Activated T-cell treated with anti-CD3 and anti-CD28 coated beads, Interleukin-2, amount 50 U/mL, for 48 hours (primary cell): ENCODE measurements at regions not wholly inside any gene's neighbourhood (a gene's known extent, or its start where the extent isn't known, plus 50 kb on each side); places are given as distances from the start of the nearest gene placed in this dataset.

ENCODE experiments used
- DNase-seq, 2 experiments: peaks; one replicate each; pipeline ENCODE4 v3.0.0-alpha.2; 2020

DNA sequence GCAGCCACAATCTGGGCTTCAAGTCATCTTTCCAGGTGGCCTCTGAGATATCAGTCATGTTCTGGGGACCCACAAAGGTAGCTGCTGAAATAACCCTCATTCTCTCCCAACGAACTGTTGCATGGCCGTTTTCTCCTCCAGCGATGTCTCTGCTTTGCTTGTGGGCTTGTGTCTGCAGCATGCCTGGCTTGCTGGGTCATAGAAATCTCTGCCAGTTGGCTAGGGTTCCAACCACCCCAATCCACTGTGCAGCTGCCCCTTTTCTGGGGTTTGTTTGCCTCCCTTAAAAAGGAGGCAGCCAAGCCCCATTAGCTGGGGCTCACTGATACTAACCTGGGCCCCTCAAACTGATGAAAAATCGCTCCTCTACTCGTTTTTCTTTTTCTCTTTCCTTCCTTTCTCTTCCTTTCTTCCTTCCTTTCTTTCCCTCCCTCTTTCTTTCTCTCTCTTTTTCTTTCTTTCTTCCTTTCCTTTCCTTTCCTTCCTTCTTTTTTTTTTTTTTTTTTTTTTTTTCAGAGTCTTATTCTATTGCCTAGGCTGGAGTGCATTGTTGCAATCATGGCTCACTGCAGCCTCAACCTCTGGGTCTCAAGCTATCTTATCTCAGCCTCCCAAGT, 680.0 kb downstream of the EPHA4 start:
- DNase-seq = no peak

DNA sequence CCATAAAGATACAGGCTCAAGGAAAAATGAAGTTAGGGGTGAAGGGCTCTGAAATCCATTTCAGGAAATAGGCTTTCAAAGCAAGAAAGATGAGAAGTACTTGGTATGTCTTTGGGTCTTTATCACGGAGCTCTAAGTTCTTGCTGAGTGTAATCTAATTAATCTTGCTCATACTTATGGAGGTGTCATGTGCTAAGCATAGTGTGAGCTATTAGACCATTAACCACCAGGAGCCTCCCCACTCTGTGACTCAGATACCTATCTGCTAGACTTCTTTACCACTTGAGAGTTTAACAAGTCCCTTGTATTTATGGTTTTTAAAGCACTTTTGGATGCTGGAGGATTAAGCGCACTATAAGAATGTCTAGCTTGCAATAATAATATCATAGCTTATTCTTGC, 678.7 kb downstream of the EPHA4 start:
- DNase-seq = no peak

DNA sequence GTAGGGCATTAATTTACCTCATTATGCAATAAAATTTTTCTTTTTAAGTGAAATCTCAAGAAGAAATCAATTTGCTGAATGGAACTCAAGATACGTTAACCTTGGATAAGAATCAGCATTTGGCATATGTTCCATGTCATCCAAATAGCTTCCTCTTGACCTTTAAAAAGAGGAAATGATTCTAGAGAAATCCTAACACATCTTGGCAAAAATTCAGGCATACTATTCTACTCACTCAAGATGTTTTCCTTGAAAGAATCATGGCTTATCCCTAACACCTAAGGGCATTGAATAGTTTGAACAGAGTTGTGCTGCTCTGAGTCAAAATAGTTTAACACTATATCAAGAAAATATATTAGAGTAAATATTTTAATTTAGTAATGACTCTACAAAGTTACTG, 678.0 kb downstream of the EPHA4 start:
- no peak for DNase-seq

DNA sequence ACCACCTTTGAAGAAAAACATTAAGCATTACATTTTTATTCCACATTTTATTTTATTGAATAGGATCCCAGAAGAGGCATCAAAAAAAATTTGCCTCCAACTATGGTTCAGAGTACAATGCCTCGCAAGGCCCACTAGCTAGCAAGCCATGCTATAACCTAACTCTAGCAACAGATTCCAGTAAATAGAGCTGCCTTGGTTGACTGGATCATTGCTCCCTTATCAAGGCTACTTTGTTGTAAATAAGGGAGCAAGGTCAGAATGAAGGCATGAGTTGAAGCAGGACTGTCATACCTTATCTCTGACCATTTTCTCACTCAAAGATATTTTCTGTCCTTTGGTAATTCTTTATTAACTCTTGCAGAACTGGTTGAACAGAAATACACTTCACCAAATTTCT, 672.6 kb downstream of the EPHA4 start:
- DNase-seq = no peak

DNA sequence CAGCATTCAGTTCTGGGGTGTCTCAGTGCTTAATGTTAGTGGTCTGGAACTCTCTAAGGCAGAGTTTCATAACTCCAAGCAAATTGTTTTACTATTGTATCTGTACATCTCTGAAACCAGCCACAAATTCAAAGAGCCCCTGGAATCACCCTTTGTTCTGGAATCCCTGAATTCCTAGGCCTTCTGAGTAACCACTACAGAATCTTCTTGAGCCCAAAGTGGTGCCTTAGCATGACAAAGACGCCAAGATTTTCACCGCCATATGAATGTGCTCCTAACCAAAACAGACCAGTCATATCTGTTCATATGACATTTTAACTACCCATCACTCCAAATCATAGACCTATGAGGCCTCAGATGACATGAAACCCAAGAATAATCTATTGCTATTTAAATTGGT, 668.1 kb downstream of the EPHA4 start:
- DNase-seq = no peak

DNA sequence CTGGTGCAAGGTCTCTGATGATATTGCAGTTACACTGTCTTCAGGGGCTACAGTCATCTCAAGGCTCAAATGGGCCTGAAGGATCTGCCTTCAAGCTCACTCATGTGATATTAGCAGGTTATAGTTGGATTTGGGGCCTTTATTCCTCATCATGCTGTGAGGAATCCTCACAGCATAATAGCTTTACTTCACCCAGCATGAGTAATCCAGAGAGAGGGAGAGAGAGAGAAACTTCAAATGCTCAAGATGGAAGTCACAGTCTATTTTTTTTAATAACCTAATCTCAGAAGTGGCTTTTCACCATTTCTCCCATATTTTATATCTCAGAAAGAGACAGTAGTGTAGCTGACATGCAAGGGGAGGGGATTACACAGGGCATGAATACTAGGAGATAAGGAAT, 658.7 kb downstream of the EPHA4 start:
- DNase-seq = no peak

DNA sequence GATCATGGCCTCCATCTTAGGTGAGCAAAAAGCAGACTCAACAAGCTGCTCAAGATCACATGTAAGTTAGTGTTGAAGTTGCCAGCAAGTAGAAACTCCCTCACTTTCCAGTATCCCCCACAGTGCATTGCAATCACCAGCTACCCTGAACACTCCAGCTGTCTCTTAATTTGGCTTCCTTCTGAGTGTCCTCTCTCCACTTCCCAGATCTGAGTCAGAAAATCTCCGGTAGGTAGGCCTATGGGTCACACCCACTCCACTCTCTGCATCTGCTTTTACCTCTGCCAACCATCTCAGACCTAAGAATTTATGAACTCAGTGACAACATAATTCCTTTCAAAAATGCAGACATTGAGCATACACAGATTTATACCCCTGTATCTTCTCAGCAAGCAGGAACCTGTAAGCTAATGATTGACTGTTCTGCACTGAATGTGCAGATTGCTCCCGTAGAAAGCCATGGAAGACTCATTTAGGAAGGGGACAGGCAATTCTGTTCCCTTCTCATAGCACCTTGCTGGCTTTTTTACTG, 656.9 kb downstream of the EPHA4 start:
- DNase-seq = no peak

DNA sequence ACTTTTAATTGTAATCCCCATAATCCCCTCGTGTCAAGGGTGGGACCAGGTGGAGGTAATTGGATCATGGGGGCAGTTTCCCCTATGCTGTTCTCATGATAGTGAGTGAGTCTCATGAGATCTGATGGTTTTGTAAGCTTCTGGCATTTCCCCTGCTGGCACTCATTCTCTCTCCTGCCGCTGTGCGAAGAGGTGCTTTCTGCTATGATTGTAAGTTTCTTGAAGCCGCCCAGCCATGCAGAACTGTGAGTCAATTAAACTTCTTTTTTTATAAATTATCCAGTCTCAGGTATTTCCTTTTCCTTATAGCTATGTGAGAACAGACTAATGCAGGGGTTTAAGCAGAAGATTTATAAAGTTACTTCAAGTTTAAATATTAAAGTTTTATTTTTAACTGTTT, 655.2 kb downstream of the EPHA4 start:
- DNase-seq = no peak

DNA sequence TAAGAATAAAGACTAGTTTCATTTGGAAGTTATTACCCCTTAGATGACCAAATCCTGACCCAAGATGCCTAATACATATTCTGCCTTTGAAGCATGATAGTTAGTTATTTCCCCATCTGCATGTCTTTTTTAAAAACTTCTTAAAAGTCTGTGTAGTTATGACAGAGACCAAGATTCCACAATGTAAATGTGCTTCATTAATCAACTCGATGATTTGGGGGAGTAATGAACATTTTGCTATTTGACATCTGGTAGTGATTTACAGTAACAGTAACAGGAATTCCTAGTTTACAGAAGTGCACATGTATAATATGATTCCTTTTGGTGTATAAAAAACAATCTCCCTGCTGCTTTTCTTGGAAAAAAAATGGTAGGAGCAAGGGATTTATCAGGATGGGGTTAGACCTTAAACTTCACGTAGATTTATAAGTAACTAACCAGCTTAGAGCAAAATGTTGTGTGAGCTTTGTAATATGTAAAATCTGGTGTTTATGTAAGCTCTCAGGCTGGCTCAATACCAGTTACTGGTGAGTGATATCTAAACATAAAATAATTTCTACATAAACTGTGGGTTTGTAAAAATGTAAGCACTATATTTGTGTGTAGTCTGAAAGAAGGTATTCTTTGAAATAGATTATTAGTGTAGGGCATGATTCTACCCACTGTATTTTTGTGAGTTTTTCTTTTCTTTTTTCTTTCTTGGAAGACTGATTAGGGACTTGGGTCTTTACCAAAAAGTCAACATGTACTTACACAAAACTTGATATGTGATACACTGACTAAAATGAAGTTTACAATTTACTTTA, 641.6 kb downstream of the EPHA4 start:
- no peak for DNase-seq

DNA sequence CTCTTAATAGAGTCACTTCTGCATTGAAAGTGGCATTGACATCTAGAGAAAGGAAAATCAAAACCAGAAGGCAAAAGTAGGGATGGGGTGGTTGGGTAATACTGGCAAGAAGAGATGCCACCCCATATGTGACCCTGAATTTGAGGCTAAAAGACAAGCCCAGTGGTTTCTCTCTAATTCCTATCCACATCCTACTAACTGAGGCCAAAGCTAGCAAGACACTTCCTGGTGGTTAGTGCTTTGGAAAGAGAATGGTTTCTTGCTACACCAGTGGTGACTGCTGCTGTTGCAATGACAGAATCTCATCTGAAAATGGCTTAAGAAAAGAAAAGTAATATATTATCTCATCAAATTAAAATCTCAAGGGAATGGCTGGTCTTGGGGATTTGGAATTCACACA, 640.6 kb downstream of the EPHA4 start:
- DNase-seq = no peak

DNA sequence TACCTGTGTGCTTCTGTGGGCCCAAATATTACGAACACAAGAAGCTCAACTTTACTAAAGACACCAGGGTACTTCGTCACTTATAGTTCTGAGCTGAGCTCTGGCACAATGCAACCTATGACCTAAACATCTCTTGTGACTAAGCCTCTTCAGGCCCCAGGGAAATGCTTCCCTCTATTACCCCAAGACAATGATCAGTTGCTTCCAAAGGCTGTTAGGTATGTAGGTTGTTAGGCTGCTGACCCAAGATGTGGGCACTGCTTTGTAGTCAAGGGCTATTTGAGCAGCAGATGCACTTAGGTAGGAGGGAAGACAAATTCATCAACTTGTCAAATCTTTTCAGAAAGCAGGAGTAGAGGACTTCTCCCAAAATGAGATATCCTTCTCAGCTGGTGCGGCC, 640.1 kb downstream of the EPHA4 start:
- DNase-seq = no peak

DNA sequence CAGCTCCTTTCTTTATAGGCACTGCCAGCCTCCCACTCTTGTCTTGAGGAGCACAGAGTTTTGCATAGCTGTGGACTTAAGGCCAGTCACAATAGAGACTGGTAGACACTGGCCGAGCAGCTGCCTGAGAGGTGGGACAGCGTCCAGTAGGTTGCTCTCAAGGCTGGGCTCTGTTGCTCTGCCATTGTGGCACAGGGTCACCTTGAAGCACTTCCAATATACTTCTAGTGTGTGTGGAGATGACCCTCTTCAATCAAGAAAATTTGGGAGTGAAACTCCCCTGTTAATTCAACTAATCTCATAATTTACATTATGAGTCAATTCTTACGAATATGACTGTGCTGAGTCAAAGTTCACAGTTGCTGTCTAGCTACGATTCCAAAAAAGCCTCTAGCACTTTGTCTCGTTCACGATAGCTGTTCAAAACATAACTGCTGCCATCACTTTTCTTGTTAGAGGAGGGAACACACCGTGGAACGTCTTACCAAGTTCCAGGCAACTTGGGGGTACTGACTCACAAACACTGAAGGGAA, 636.2 kb downstream of the EPHA4 start:
- DNase-seq = peak; percentile 32 to 34

DNA sequence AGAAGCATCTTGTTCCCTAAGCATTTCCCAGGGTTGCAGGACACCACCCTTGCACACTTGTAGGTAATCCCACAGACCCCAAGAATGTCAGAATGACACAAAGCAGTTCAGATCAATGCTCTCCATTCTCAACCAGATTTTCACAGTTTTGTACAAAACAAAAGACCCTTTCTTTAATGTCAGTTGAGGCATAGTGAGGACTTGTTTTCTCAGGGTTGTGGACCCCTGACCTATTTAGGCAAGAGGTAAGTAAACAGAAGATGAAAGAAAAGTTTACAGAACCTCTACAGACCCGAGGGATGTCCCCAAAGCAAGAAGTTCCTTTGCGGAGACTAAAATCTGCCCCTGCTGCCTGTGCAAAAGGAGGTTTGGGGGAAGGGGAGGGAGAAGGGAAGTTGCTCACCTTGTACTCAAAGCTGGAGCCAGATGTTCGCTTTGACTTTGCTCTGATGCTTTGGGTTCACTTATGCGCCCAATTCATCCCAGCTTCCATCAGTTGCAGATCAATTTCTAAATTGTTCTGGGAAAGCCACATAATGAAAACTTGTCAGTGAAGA, 635.4 kb downstream of the EPHA4 start:
- no peak for DNase-seq

DNA sequence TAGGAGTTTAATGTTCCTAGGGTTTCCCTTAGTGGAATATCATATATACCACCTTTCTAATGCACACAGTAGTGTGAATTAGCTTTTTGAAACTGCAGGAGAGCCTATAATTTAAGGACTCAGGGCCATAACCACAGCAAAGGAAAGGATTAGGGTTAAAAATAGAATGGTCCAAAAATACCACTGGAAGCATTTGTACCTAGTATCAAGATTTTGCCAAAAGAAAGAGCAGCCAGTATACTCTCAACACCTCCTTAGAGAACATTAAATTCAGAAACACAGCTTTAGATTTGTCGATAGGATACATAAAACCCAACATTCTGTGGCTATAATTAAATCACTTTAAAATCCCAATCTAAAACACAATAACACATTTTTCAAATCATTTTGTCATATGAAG, 634.9 kb downstream of the EPHA4 start:
- no peak for DNase-seq

DNA sequence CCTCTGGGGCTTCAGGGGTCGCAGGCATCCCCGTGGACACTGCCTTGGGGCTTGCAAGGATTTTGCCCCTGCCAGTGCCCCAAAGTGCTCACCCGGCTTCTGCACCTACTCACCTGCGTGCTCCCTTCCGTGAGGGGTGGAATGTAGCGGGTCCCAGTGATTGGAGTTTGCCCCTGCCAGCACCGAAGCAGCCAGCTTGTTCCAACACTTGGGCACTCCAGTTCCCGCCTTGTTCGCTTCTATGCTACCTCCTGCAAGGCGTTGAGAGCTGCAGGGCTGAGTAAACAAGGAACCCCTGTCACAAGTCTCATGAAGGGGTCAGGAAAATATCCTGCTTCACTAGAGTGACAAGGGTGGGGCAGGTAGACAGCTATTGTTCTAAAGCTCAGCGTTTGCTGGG, 631.5 kb downstream of the EPHA4 start:
- DNase-seq = no peak

DNA sequence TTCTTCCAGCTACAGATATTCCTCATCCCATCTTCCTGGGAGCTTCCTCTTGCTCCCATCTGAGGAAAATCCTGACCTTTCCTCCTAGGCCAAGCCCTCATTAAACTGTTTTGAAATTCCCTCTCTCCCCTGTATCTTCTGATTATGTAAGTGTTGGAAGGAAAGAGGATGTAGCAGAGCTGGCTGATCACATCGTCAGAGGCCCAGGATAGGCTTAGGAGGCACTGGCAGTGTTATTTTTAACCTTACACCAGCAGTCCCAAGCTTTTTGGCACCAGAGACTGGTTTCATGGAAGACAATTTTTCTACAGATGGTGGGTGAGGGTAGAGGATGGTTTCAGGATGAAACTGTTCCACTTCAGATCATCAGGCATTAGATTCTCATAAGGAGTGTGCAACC, 630.4 kb downstream of the EPHA4 start:
- no peak for DNase-seq

DNA sequence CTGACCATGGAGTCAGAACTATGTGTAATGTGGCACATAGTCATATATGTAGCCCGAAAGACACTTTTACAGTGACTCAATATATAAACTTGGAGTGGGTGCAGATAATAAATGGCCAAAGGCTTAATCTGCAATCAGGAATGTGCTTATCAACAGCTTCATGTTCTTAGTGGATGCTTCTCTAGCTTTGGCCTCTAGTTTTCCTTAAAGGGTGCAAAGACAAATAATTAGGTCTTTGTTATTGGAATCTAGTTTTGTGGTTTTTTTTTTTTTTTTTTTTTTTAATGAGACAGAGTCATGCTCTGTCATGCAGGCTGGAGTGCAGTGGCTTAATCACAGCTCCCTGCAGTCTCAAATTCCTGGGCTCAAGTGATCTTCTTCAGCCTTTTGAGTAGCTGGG, 625.6 kb downstream of the EPHA4 start:
- no peak for DNase-seq

DNA sequence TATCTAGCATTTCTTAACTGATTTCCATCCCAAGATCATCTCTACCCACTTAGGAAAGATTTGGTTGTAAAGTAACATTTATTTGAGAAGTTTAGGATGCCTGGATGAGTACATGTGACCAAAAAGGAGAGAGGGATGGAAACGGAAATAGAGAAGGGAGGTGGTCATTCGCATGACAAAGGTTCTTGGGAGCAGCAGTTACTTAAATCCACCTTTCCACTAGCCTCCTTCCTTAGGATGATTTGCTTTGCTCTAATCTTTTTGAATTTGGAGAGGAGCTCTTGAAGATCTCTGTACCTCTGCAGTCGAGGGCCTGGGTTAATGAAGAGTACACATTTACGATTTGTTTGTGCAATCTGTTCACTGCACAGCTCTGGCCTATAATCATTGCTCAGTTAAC, 623.5 kb downstream of the EPHA4 start:
- DNase-seq = no peak

DNA sequence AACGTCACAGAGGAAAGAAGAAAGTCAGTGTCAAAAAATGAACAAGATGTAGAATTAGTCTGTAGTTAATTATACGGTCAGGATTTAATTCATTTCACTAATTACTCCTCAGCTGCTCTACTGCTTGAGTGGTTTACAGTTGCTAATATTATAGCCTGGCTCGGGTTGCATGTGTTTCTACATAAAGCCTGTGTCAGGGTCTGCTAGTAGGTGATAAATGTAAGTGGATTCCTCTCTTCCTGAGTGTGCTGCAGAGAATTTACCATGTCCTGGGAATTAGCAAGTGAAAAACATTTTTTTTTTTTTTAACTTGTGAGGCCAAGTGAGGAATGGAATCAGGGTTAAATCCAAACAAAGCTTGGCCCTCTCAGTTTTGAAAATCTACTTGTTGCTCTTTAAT, 622.6 kb downstream of the EPHA4 start:
- no peak for DNase-seq

DNA sequence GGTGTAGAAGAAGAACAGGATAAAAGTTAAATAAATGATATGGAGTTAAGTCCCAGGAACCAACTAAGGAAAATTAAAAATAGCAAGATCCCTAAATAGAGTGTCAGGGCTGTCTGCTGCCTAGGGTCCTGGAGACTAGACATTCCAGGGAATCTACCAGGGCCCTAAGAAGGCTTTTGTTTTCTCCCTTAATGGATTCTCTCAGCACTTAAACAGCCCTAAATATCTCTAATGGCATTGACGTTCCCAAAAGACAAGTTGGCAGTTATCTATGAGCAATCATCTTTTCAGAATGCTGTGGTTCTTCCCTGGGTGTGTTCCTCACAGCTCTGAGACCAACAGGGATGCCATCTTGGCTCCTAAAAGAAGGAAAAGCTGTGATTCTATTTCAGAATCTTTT, 616.3 kb downstream of the EPHA4 start:
- no peak for DNase-seq

DNA sequence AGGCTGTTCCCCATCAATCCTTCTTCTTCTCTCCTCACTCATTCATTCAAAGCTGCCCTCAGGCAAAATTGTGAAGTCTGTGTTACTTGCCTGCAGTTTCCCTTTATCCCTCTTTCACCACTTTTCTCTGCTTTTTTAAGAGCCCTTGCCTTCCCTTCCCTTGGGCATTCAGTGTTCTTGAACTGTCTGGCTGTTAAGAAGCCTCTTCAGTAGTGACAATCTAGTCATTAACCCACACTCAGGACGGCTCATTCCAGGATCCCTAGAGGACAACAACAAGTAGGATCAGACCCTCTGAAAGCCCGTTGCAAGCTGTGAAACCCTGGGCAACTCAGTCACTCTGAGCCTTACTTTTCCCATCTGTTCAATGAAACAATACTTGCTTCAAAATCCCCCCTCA, 615.7 kb downstream of the EPHA4 start:
- DNase-seq = no peak

DNA sequence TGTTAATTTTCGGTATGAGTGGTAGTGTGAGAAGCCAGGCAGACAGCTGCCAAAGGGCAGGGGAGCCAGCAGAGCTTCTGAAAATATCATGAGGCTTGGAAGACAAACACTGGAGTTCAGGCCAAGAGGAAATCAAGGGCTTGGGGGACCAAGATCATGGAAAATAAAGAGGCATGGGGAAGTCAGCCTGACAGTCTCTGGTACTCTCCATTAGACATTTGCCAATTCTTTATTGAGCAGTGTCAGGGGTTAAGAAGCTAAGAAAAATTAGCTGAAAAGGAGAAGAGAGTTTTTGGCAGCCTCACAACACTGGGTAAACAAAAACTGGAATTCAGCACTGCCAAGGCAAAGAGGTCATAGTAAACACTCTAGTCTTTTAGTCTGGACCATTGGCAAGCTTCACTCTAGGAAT, 612.7 kb downstream of the EPHA4 start:
- DNase-seq = no peak

DNA sequence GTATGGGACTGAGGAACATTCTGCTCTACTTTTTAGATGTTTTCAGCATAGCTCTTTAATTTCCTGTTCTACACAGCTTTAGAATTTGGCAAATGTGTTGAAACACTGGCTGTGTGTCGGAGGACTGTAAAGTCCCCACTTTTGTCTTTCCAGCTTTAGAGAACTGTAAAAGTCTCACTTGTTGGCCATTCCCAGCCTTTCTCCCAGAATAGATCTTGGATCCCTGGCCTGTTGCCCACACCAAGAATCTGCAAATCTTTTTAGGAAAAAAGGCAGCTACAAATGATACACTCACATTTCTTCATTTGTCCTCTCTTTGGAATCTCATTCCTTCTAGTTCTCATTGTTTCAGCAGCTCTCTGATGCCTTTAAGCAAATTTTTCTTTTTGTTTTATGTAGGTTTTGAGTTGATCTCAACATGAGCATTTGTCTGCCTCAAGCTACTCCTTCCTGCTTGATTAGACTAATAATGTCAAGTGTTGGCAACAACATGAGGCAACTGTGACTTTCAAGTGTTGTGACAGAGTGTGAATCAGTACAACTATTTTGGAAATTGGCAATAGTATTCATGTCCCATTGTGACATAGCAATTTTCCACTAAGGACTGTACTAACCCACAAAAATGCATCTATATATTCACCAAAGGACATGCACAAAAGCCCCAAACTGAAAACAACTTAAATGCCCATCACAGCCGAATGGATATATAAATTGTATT, 610.8 kb downstream of the EPHA4 start:
- no peak for DNase-seq
